A549 (cell line): ENCODE measurements at regions not wholly inside any gene's neighbourhood (a gene's known extent, or its start where the extent isn't known, plus 50 kb on each side); places are given as distances from the start of the nearest gene placed in this dataset.

ENCODE experiments used
- ATAC-seq, 2 experiments: fragments of 200-7000 bp in 1 of 2; fragments of >200 bp in 1 of 2; cut with Nextera tagmentation in 1 of 2; cut with Tn5 transposase in 1 of 2; 3 replicates each; pipeline versions ENCODE4 v1.8.0 to v1.9.1; 2018 to 2020; ENCODE audit warnings: mild to moderate bottlenecking in 1 of 2, moderate library complexity in 1 of 2
- CTCF ChIA-PET: fragments of 300-600 bp; sonication (Branson Sonifier 250); formaldehyde crosslinking; extraction: SDS; loops from one replicate; lab custom pipeline; 2021; ENCODE audit warnings: antibody characterized with exemption, inconsistent platforms; lab: Yijun Ruan, JAX
- POLR2A ChIA-PET: fragments of 350-600 bp; formaldehyde crosslinking; extraction: SDS; loops from one replicate; lab custom pipeline; 2021; ENCODE audit warnings: antibody characterized with exemption, inconsistent platforms; lab: Yijun Ruan, JAX
- DNase-seq, 2 experiments: peaks; one replicate each; pipeline versions ENCODE4 v3.0.0 to v3.0.0-alpha.2; 2011 to 2016; ENCODE audit warnings: low read depth in 1 of 2, low spot score in 1 of 2
- FAIRE-seq: peaks from 2 replicates; lab custom pipeline; 2011; peaks lifted over from hg19 to GRCh38; lab: Jason Lieb, UNC
- H3K27ac ChIP-seq, 2 experiments: fragments of >200 bp; sonication (Bioruptor Twin); formaldehyde crosslinking; 3 replicates each; pipeline ENCODE4 v1.5.1; 2016 to 2017
- H3K4me1 ChIP-seq: fragments of >200 bp; sonication (Bioruptor Twin); formaldehyde crosslinking; 3 replicates; pipeline ENCODE4 v1.6.1; 2016
- H3K4me2 ChIP-seq: fragments of >200 bp; sonication (Bioruptor Twin); formaldehyde crosslinking; 3 replicates; pipeline ENCODE4 v1.6.1; 2016
- H3K4me3 ChIP-seq: fragments of >200 bp; sonication (Bioruptor Twin); formaldehyde crosslinking; 3 replicates; pipeline ENCODE4 v1.5.1; 2016
- H3K9me3 ChIP-seq: fragments of >200 bp; sonication (Bioruptor Twin); formaldehyde crosslinking; 3 replicates; pipeline ENCODE4 v1.6.1; 2016
- BHLHE40 ChIP-seq: IDR thresholded peaks from 2 replicates; pipeline ENCODE4 v1.6.1; 2012; ENCODE audit warnings: low read depth, low read length, inconsistent platforms
- CBX8 ChIP-seq: fragments of 200-600 bp; sonication (generic); IDR thresholded peaks from 2 replicates; pipeline ENCODE4 v1.6.1; 2016
- CHD2 ChIP-seq: fragments of 150-350 bp; IDR thresholded peaks from 2 replicates; pipeline ENCODE4 v1.6.1; 2014; ENCODE audit warnings: low read length; ENCODE audit not compliant: partially characterized antibody
- CTCF ChIP-seq: fragments of >200 bp; sonication (Bioruptor Twin); formaldehyde crosslinking; IDR thresholded peaks from 3 replicates; pipeline ENCODE4 v1.5.1; 2016
- EP300 ChIP-seq, 2 experiments: fragments of >200 bp; sonication (Bioruptor Twin); formaldehyde crosslinking; IDR thresholded peaks; 2 replicates in 1 of 2; 3 replicates in 1 of 2; pipeline ENCODE4 v1.6.1; 2016 to 2017
- FOSB ChIP-seq: fragments of 250-450 bp; sonication (Bioruptor Pico); IDR thresholded peaks from 2 replicates; pipeline ENCODE4 v1.5.0; 2020; ENCODE audit warnings: mild to moderate bottlenecking, moderate library complexity
- HDAC2 ChIP-seq: fragments of 200-600 bp; sonication (generic); IDR thresholded peaks from 2 replicates; pipeline ENCODE4 v1.6.1; 2016
- HOXB13 ChIP-seq: fragments of 250-450 bp; sonication (Bioruptor Pico); IDR thresholded peaks from 2 replicates; pipeline ENCODE4 v1.5.0; 2020; ENCODE audit warnings: low read depth, mild to moderate bottlenecking, moderate library complexity
- JUN ChIP-seq, 2 experiments: fragments of >200 bp; sonication (Bioruptor Twin); formaldehyde crosslinking; IDR thresholded peaks; 2 replicates in 1 of 2; 3 replicates in 1 of 2; pipeline ENCODE4 v1.6.1; 2016 to 2017
- JUNB ChIP-seq: fragments of >200 bp; sonication (Bioruptor Twin); formaldehyde crosslinking; IDR thresholded peaks from 2 replicates; pipeline ENCODE4 v1.6.1; 2016
- KDM1A ChIP-seq: fragments of 200-600 bp; sonication (generic); IDR thresholded peaks from 2 replicates; pipeline ENCODE4 v1.6.1; 2016; ENCODE audit warnings: low read depth, mild to moderate bottlenecking
- MYC ChIP-seq: IDR thresholded peaks from 2 replicates; pipeline ENCODE4 v1.6.1; 2012; ENCODE audit warnings: mild to moderate bottlenecking, inconsistent platforms, low read length, improper control_type of control experiment, borderline replicate concordance
- NFE2L2 ChIP-seq: fragments of 150-350 bp; conservative IDR thresholded peaks from 2 replicates; pipeline ENCODE4 v1.6.1; 2014; ENCODE audit warnings: low read length
- NPAS2 ChIP-seq: fragments of 250-450 bp; sonication (Bioruptor Pico); IDR thresholded peaks from 2 replicates; pipeline ENCODE4 v1.8.0; 2022; ENCODE audit warnings: mild to moderate bottlenecking, moderate library complexity, borderline replicate concordance
- NR3C1 ChIP-seq: fragments of >200 bp; sonication (Bioruptor Twin); formaldehyde crosslinking; IDR thresholded peaks from 3 replicates; pipeline ENCODE4 v1.6.1; 2017
- PHF8 ChIP-seq: fragments of 200-600 bp; sonication (generic); IDR thresholded peaks from 2 replicates; pipeline ENCODE4 v1.6.1; 2016; ENCODE audit warnings: low read depth, mild to moderate bottlenecking, antibody characterized with exemption, moderate library complexity, borderline replicate concordance
- POLR2A ChIP-seq: IDR thresholded peaks from 2 replicates; pipeline ENCODE4 v1.6.1; 2012; ENCODE audit warnings: mild to moderate bottlenecking, low read length
- RAD21 ChIP-seq, 2 experiments: fragments of >200 bp in 1 of 2; sonication (Bioruptor Twin) in 1 of 2; formaldehyde crosslinking in 1 of 2; IDR thresholded peaks in 1 of 2; conservative IDR thresholded peaks in 1 of 2; 2 replicates in 1 of 2; 3 replicates in 1 of 2; pipeline ENCODE4 v1.6.1; 2012 to 2018; ENCODE audit warnings: inconsistent platforms in 1 of 2
- RARB ChIP-seq: fragments of 250-450 bp; sonication (Bioruptor Pico); IDR thresholded peaks from 2 replicates; pipeline ENCODE4 v1.8.0; 2021; ENCODE audit warnings: mild to moderate bottlenecking, moderate library complexity
- SREBF2 ChIP-seq: fragments of 450-650 bp; IDR thresholded peaks from 2 replicates; pipeline ENCODE4 v1.6.1; 2014; ENCODE audit warnings: mild to moderate bottlenecking, moderate library complexity
- USF2 ChIP-seq: fragments of 450-650 bp; IDR thresholded peaks from 2 replicates; pipeline ENCODE4 v1.6.1; 2014; ENCODE audit warnings: antibody characterized with exemption
- ZFP36 ChIP-seq: fragments of 450-650 bp; IDR thresholded peaks from 2 replicates; pipeline ENCODE4 v1.6.1; 2014; ENCODE audit warnings: borderline replicate concordance; ENCODE audit not compliant: partially characterized antibody
- ZNF302 ChIP-seq: fragments of 250-450 bp; sonication (Bioruptor Pico); IDR thresholded peaks from 2 replicates; pipeline ENCODE4 v1.9.0; 2021; ENCODE audit warnings: inconsistent platforms, mild to moderate bottlenecking, moderate library complexity
- WGBS: methylation state at CpG from one replicate; pipeline ENCODE4 v1.1.6; 2017; ENCODE audit errors: missing lambda C conversion rate; 5-methylcytosine and 5-hydroxymethylcytosine counted together
- TF ChIP-seq, protein P1 (sequence below): fragments of 250-450 bp; sonication (Bioruptor Pico); IDR thresholded peaks from 2 replicates; pipeline ENCODE4 v1.5.0; 2020; ENCODE audit warnings: low read depth, mild to moderate bottlenecking, moderate library complexity

GRCh38 chr5:13034061-13034460, 910.4 kb downstream of the DNAH5 start:
- H3K4me2 ChIP-seq: no peak overlapping the region
- no peaks in the 10 kb centered on the region for H3K4me1 ChIP-seq
- no peak for DNase-seq
- no peaks in the 10 kb centered on the region for H3K9me3 ChIP-seq
- no peak for FAIRE-seq
- WGBS: under 1% methylated on average over 2 of the region's 2 CpGs
- H3K4me3 ChIP-seq: no peak overlapping the region
- no peak overlapping the region for H3K27ac ChIP-seq
- no peak for TF ChIP-seq POLR2A
- TF ChIP-seq RARB (CRISPR knock-in tag): no peak
- no peak for TF ChIP-seq NPAS2 (CRISPR knock-in tag)
- TF ChIP-seq CBX8: no peak
- no peak for TF ChIP-seq MYC
- ChIA-PET POLR2A (no interaction called here), CTCF (no interaction called here)
- no peak for ATAC-seq

DNA sequence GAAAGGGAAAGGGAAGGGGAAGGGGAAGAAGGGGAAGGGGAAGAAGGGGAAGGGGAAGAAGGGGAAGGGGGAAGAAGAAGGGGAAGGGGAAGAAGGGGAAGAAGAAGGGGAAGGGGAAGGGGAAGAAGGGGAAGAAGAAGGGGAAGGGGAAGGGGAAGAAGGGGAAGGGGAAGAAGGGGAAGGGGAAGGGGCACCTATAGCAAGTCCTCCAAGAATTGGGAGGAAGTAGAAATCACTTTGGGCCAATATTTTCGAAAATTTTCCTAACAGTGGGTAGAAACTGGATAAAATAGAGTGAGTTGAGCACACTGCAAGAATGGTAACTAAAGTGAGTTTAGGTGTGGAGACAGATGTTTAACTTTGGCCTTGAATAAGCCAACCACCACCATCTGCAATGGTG, 915.3 kb downstream of the DNAH5 start:
- ATAC-seq (no peak), FAIRE-seq (no peak), DNase-seq (no peak)
- no peaks in the 10 kb centered on the region for H3K9me3 ChIP-seq
- 0% methylated on average over 1 of the region's 1 CpG for WGBS
- H3K4me1 ChIP-seq: no peaks in the 10 kb centered on the region
- no peak for TF ChIP-seq SREBF2
- no peak for TF ChIP-seq ZNF302 (CRISPR knock-in tag)
- TF ChIP-seq PHF8: no peak
- TF ChIP-seq BHLHE40: no peak
- no peak for TF ChIP-seq RAD21 (conservative IDR thresholded peaks at IDR 0.05 in 1 of 2, IDR thresholded peaks at IDR 0.05 in 1 of 2)
- no peak for TF ChIP-seq HOXB13 (CRISPR knock-in tag)
- TF ChIP-seq NFE2L2: no peak
- TF ChIP-seq HDAC2: no peak
- no peak for TF ChIP-seq KDM1A
- no peak for TF ChIP-seq JUNB
- TF ChIP-seq ZFP36: no peak
- TF ChIP-seq, protein P1, sequence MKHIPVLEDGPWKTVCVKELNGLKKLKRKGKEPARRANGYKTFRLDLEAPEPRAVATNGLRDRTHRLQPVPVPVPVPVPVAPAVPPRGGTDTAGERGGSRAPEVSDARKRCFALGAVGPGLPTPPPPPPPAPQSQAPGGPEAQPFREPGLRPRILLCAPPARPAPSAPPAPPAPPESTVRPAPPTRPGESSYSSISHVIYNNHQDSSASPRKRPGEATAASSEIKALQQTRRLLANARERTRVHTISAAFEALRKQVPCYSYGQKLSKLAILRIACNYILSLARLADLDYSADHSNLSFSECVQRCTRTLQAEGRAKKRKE (CRISPR knock-in tag): no peak
- TF ChIP-seq CTCF: no peak
- no peak for TF ChIP-seq FOSB (CRISPR knock-in tag)
- no peak for TF ChIP-seq USF2
- no peak for TF ChIP-seq JUN (IDR thresholded peaks at IDR 0.05)
- POLR2A ChIA-PET: no interaction called here
- no peak overlapping the region for H3K4me3 ChIP-seq
- no peak overlapping the region for H3K4me2 ChIP-seq
- H3K27ac ChIP-seq: no peak overlapping the region
- CTCF ChIA-PET: no interaction called here

- no peak for DNase-seq
- ChIA-PET CTCF (no interaction called here), POLR2A (no interaction called here)
- Histone ChIP-seq H3K4me3 (no peak overlapping the region), H3K9me3 (no peaks in the 10 kb centered on the region), H3K27ac (no peak overlapping the region), H3K4me1 (no peaks in the 10 kb centered on the region), H3K4me2 (no peak overlapping the region)
- ATAC-seq: no peak
- 7% methylated on average over 4 of the region's 4 CpGs for WGBS
- no peak for FAIRE-seq
- TF ChIP-seq ZNF302 (CRISPR knock-in tag) (no peak), CTCF (no peak), SREBF2 (no peak), CHD2 (no peak), NPAS2 (CRISPR knock-in tag) (no peak), BHLHE40 (no peak), NR3C1 (no peak), EP300 (IDR thresholded peaks at IDR 0.05) (no peak), FOSB (CRISPR knock-in tag) (no peak)
These were observed 916.6 kb downstream of the DNAH5 start for GRCh38 chr5:13027874-13028273.
